ENCODE measurements at regions not wholly inside any gene's neighbourhood (a gene's known extent, or its start where the extent isn't known, plus 50 kb on each side); places are given as distances from the start of the nearest gene placed in this dataset.

DNA sequence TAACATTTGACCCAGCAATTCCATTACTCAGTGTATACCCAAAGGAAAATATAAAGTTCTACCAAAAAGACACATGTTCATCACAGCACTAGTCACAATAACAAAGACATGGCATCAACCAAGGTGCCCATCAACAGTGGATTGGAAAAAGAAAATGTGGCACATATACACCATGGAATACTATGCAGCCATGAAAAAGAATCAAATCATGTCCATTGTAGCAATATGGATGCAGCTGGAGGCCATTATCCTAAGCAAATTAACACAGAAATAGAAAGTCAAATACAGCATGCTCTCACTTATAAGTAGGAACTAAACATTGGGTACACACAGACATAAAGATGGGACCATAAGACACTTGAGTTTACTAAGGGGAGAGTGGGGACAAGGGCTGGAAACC lies 441.9 kb upstream of the ID4 start:
- TF ChIP-seq, protein P1, sequence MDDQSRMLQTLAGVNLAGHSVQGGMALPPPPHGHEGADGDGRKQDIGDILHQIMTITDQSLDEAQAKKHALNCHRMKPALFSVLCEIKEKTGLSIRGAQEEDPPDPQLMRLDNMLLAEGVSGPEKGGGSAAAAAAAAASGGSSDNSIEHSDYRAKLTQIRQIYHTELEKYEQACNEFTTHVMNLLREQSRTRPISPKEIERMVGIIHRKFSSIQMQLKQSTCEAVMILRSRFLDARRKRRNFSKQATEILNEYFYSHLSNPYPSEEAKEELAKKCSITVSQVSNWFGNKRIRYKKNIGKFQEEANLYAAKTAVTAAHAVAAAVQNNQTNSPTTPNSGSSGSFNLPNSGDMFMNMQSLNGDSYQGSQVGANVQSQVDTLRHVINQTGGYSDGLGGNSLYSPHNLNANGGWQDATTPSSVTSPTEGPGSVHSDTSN (IDR thresholded peaks at IDR 0.05; ENCODE audit: insufficient replicate concordance, low read depth, low read length) = no peak
- TF ChIP-seq, protein P2, sequence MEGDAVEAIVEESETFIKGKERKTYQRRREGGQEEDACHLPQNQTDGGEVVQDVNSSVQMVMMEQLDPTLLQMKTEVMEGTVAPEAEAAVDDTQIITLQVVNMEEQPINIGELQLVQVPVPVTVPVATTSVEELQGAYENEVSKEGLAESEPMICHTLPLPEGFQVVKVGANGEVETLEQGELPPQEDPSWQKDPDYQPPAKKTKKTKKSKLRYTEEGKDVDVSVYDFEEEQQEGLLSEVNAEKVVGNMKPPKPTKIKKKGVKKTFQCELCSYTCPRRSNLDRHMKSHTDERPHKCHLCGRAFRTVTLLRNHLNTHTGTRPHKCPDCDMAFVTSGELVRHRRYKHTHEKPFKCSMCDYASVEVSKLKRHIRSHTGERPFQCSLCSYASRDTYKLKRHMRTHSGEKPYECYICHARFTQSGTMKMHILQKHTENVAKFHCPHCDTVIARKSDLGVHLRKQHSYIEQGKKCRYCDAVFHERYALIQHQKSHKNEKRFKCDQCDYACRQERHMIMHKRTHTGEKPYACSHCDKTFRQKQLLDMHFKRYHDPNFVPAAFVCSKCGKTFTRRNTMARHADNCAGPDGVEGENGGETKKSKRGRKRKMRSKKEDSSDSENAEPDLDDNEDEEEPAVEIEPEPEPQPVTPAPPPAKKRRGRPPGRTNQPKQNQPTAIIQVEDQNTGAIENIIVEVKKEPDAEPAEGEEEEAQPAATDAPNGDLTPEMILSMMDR (IDR thresholded peaks at IDR 0.05 in 2 of 3, conservative IDR thresholded peaks at IDR 0.05 in 1 of 3; ENCODE audit: control insufficient read depth in 2 of 3, extremely low read depth in 1 of 3, insufficient read depth in 1 of 3, low read depth in 3 of 3, low read length in 3 of 3) = no peak
- TF ChIP-seq POLR2A (IDR thresholded peaks at IDR 0.05; ENCODE audit: low read depth, low read length) (no peak), SIN3A (IDR thresholded peaks at IDR 0.05; ENCODE audit: low read depth, low read length) (no peak), EZH2 (IDR thresholded peaks at IDR 0.05; ENCODE audit: borderline replicate concordance, control insufficient read depth, low read depth, low read length) (no peak), FOS (IDR thresholded peaks at IDR 0.05; ENCODE audit: borderline replicate concordance, extremely low read depth, insufficient read length) (no peak), POLR2AphosphoS5 (IDR thresholded peaks at IDR 0.05; ENCODE audit: low read length) (no peak), BACH1 (IDR thresholded peaks at IDR 0.05; ENCODE audit: borderline replicate concordance) (no peak), RAD21 (IDR thresholded peaks at IDR 0.05; ENCODE audit: insufficient read depth, low read depth, low read length) (no peak), SP1 (IDR thresholded peaks at IDR 0.05; ENCODE audit: low read depth, low read length) (no peak), YY1 (IDR thresholded peaks at IDR 0.05; ENCODE audit: low read depth, low read length) (no peak), MYC (IDR thresholded peaks at IDR 0.05; ENCODE audit: insufficient read depth, insufficient read length, insufficient replicate concordance, low read length, severe bottlenecking) (no peak), EP300 (IDR thresholded peaks at IDR 0.05; ENCODE audit: borderline replicate concordance in 1 of 2, control insufficient read depth in 1 of 2, low read depth in 2 of 2, low read length in 2 of 2) (no peak), BRCA1 (IDR thresholded peaks at IDR 0.05; ENCODE audit: low read depth, low read length) (no peak)

All from GM12878 (cell line).